Endothelial cell of umbilical vein (primary cell): ENCODE measurements at regions not wholly inside any gene's neighbourhood (a gene's known extent, or its start where the extent isn't known, plus 50 kb on each side); places are given as distances from the start of the nearest gene placed in this dataset.

ENCODE experiments used
- BruUV-seq: library from RNA; stranded (reverse); fragments of 400-500 nt; replicated peaks from 2 replicates; lab custom pipeline; 2021; lab: Mats Ljungman, UMichigan
- CTCF ChIA-PET: fragments of 300-600, 350-600 bp; sonication (Branson Sonifier 250); formaldehyde crosslinking; loops from one replicate; lab custom pipeline; 2021; ENCODE audit warnings: antibody characterized with exemption, inconsistent platforms; lab: Charles Lee
- POLR2A ChIA-PET: fragments of 300-600, 350-600 bp; sonication (Branson Sonifier 250); formaldehyde crosslinking; loops from one replicate; lab custom pipeline; 2021; ENCODE audit warnings: antibody characterized with exemption, inconsistent platforms; lab: Charles Lee
- DNase-seq: peaks from one replicate; pipeline ENCODE4 v3.0.0-alpha.2; 2011; ENCODE audit warnings: low read depth, low spot score
- FAIRE-seq: peaks from 2 replicates; lab custom pipeline; 2011; peaks lifted over from hg19 to GRCh38; lab: Jason Lieb, UNC
- H2AFZ ChIP-seq: 2 replicates; pipeline ENCODE4 v1.6.0; 2012; ENCODE audit warnings: low read depth, low read length, control low read depth, inconsistent platforms
- H3K27ac ChIP-seq: 2 replicates; pipeline ENCODE4 v1.5.1; 2011; ENCODE audit warnings: low read depth, mild to moderate bottlenecking, control low read depth, low read length, moderate library complexity; ENCODE audit not compliant: insufficient read depth
- H3K27me3 ChIP-seq, 2 experiments: 2 replicates each; pipeline versions ENCODE4 v1.6.0 to v1.6.1; 2011; ENCODE audit warnings: low read length in 2 of 2, mixed read lengths in 1 of 2; ENCODE audit not compliant: control insufficient read depth in 2 of 2, insufficient read depth in 2 of 2
- H3K36me3 ChIP-seq, 2 experiments: 2 replicates in 1 of 2; 3 replicates in 1 of 2; pipeline ENCODE4 v1.5.1; 2011; ENCODE audit warnings: low read length in 2 of 2, mild to moderate bottlenecking in 1 of 2, moderate library complexity in 1 of 2; ENCODE audit not compliant: control insufficient read depth in 2 of 2, insufficient read depth in 2 of 2; ENCODE audit errors: extremely low read depth in 1 of 2
- H3K4me1 ChIP-seq: 3 replicates; pipeline ENCODE4 v1.5.1; 2011; ENCODE audit warnings: mild to moderate bottlenecking, low read length; ENCODE audit not compliant: control insufficient read depth, insufficient read depth; ENCODE audit errors: extremely low read depth
- H3K4me2 ChIP-seq: 2 replicates; pipeline ENCODE4 v1.6.1; 2011; ENCODE audit warnings: low read length, control low read depth, mixed read lengths; ENCODE audit not compliant: insufficient read depth
- H3K4me3 ChIP-seq, 3 experiments: fragments of 200-600 bp in 1 of 3; sonication (generic), shearing (Covaris generic) in 1 of 3; replicated peaks in 1 of 3; 2 replicates each; pipeline ENCODE4 v1.5.1; 2011 to 2016; ENCODE audit warnings: control low read depth in 3 of 3, low read length in 3 of 3, mild to moderate bottlenecking in 2 of 3, inconsistent platforms in 1 of 3, low read depth in 1 of 3, moderate library complexity in 1 of 3; ENCODE audit not compliant: insufficient read depth in 1 of 3
- H3K79me2 ChIP-seq: 2 replicates; pipeline ENCODE4 v1.6.0; 2012; ENCODE audit warnings: low read length, inconsistent platforms; ENCODE audit not compliant: control insufficient read depth, insufficient read depth
- H3K9ac ChIP-seq: replicated peaks from 2 replicates; pipeline ENCODE3; 2011; ENCODE audit warnings: low read length, control low read depth; ENCODE audit not compliant: insufficient read depth; ENCODE audit errors: extremely low read depth
- H3K9me1 ChIP-seq: replicated peaks from 3 replicates; pipeline ENCODE4 v1.6.0; 2011; ENCODE audit warnings: mild to moderate bottlenecking, low read length; ENCODE audit not compliant: control insufficient read depth, insufficient read depth; ENCODE audit errors: extremely low read depth
- H3K9me3 ChIP-seq: replicated peaks from 2 replicates; pipeline ENCODE4 v1.5.1; 2012; ENCODE audit warnings: low read length, inconsistent platforms; ENCODE audit not compliant: control insufficient read depth, insufficient read depth
- H4K20me1 ChIP-seq: replicated peaks from 2 replicates; pipeline ENCODE3; 2011; ENCODE audit warnings: mild to moderate bottlenecking, low read length; ENCODE audit not compliant: control insufficient read depth, insufficient read depth; ENCODE audit errors: extremely low read depth
- CTCF ChIP-seq, 2 donors: IDR thresholded peaks; 1 replicate in 1 of 2; 2 replicates in 1 of 2; pipeline ENCODE4 v1.5.1; 2011; ENCODE audit warnings: low read length in 2 of 2, mild to moderate bottlenecking in 2 of 2, moderate library complexity in 2 of 2, control low read depth in 1 of 2, inconsistent platforms in 1 of 2, low read depth in 1 of 2; ENCODE audit not compliant: insufficient read depth in 1 of 2; ENCODE audit errors: extremely low read depth in 1 of 2
- EZH2 ChIP-seq: IDR thresholded peaks from 2 replicates; pipeline ENCODE4 v1.6.1; 2012; ENCODE audit warnings: borderline replicate concordance, low read depth, mild to moderate bottlenecking, moderate library complexity, low read length, inconsistent platforms; ENCODE audit not compliant: severe bottlenecking
- FOS ChIP-seq: IDR thresholded peaks from 2 replicates; pipeline ENCODE4 v1.6.1; 2011; ENCODE audit warnings: mild to moderate bottlenecking, low read length, moderate library complexity, borderline replicate concordance; ENCODE audit not compliant: insufficient read depth
- GATA2 ChIP-seq: IDR thresholded peaks from 2 replicates; pipeline ENCODE4 v1.7.0; 2011; ENCODE audit warnings: low read depth, mild to moderate bottlenecking, moderate library complexity, mixed read lengths, low read length; ENCODE audit not compliant: insufficient read length, insufficient read depth
- JUN ChIP-seq: IDR thresholded peaks from 2 replicates; pipeline ENCODE4 v1.6.1; 2011; ENCODE audit warnings: borderline replicate concordance, low read depth; ENCODE audit not compliant: insufficient read length, insufficient read depth
- MAX ChIP-seq: IDR thresholded peaks from 2 replicates; pipeline ENCODE4 v1.6.1; 2011; ENCODE audit not compliant: insufficient read depth, insufficient read length
- MYC ChIP-seq: IDR thresholded peaks from one replicate; pipeline ENCODE4 v1.6.1; 2011; ENCODE audit warnings: mild to moderate bottlenecking, low read depth, low read length
- POLR2A ChIP-seq: IDR thresholded peaks from 2 replicates; pipeline ENCODE4 v1.6.1; 2012; ENCODE audit warnings: low read depth, mild to moderate bottlenecking, control low read depth, low read length
- POLR2AphosphoS5 ChIP-seq: IDR thresholded peaks from 2 replicates; pipeline ENCODE4 v1.6.1; 2012; ENCODE audit warnings: low read depth, mild to moderate bottlenecking, control low read depth, low read length, moderate library complexity; ENCODE audit not compliant: insufficient read depth
- dilution Hi-C: fragments of 300-500 bp; cut with MboI; formaldehyde crosslinking; loops from one replicate; pipeline ENCODE4 v1.15.0; 2019; ENCODE audit warnings: low sequenced_read_pairs; ENCODE audit not compliant: extremely low pct_ligation_motif_present
- intact Hi-C: fragments of 100-400 bp; cut with micrococcal nuclease; formaldehyde crosslinking; loops from one replicate; pipeline ENCODE4 v1.10.0; 2022

- no peaks in the 10 kb centered on the region for H4K20me1 ChIP-seq
- POLR2A ChIA-PET: no interaction called here
- H3K9me3 ChIP-seq: no peaks in the 10 kb centered on the region
- no peaks in the 10 kb centered on the region for H3K27me3 ChIP-seq
- no peak overlapping the region for H3K27ac ChIP-seq
- intact Hi-C loops (no loop called here), dilution Hi-C loops (no loop called here)
- no peak overlapping the region for H3K9ac ChIP-seq
- no peak for FAIRE-seq
- H2AFZ ChIP-seq: no peak overlapping the region
- TF ChIP-seq POLR2A (no peak), FOS (no peak), GATA2 (no peak), MYC (no peak), POLR2AphosphoS5 (no peak), MAX (no peak)
- H3K36me3 ChIP-seq: no peaks in the 10 kb centered on the region
- no peak overlapping the region for H3K4me2 ChIP-seq
- no peaks in the 10 kb centered on the region for H3K9me1 ChIP-seq
- CTCF ChIA-PET: interaction anchor here (1.2 kb wide), 2 partner anchors 12 to 16 kb away, joined by 3 to 4 read pairs; no protein-coding TSS in a partner anchor
- DNase-seq: no peak
- H3K79me2 ChIP-seq: no peaks in the 10 kb centered on the region
- H3K4me3 ChIP-seq: no peak overlapping the region
- H3K4me1 ChIP-seq: peaks cover 15% of the 10 kb centered on the region
- BruUV-seq: no TSS peak
Measured at GRCh38 chr12:98355933-98356332, 159.5 kb upstream of the TMPO start.

GRCh38 chr12:98358144-98358543, 157.2 kb upstream of the TMPO start:
- TF ChIP-seq CTCF (IDR thresholded peaks at IDR 0.05; ENCODE audit: extremely low read depth in 1 of 2, insufficient read depth in 1 of 2, low read depth in 1 of 2, low read length in 2 of 2) (no peak), MAX (no peak), FOS (no peak), JUN (no peak), POLR2AphosphoS5 (no peak), MYC (no peak), EZH2 (no peak), GATA2 (no peak), POLR2A (no peak)
- no peak overlapping the region for H3K4me3 ChIP-seq
- H3K9me3 ChIP-seq: no peaks in the 10 kb centered on the region
- intact Hi-C loops (no loop called here), dilution Hi-C loops (no loop called here)
- ChIA-PET CTCF (no interaction called here), POLR2A (no interaction called here)
- no peak overlapping the region for H2AFZ ChIP-seq
- DNase-seq: no peak
- H3K79me2 ChIP-seq: no peaks in the 10 kb centered on the region
- no peaks in the 10 kb centered on the region for H3K36me3 ChIP-seq
- H3K27me3 ChIP-seq: peaks cover 0 to 2% of the 10 kb centered on the region in 2 experiments
- H4K20me1 ChIP-seq: no peaks in the 10 kb centered on the region
- H3K4me2 ChIP-seq: no peak overlapping the region
- no peak overlapping the region for H3K27ac ChIP-seq
- H3K9me1 ChIP-seq: no peaks in the 10 kb centered on the region
- peaks cover 1% of the 10 kb centered on the region for H3K4me1 ChIP-seq
- FAIRE-seq: no peak
- no TSS peak for BruUV-seq
- no peak overlapping the region for H3K9ac ChIP-seq
